Nephron progenitor cell (in vitro differentiated cells): ENCODE measurements at regions not wholly inside any gene's neighbourhood (a gene's known extent, or its start where the extent isn't known, plus 50 kb on each side); places are given as distances from the start of the nearest gene placed in this dataset.

ENCODE experiments used
- DNase-seq: peaks from one replicate; pipeline ENCODE4 v3.0.0; 2021
- H3K27ac Mint-ChIP-seq: 2 replicates; pipeline ENCODE4 v1.8.0; 2021; ENCODE audit warnings: mild to moderate bottlenecking, moderate library complexity, mixed read lengths
- H3K27me3 Mint-ChIP-seq: 2 replicates; pipeline ENCODE4 v1.8.0; 2021; ENCODE audit warnings: mild to moderate bottlenecking, low read depth, mixed read lengths; ENCODE audit not compliant: poor library complexity
- H3K36me3 Mint-ChIP-seq: 2 replicates; pipeline ENCODE4 v1.8.0; 2021; ENCODE audit warnings: low read depth, mixed read lengths
- H3K4me1 Mint-ChIP-seq: 2 replicates; pipeline ENCODE4 v1.8.0; 2021; ENCODE audit warnings: mixed read lengths
- H3K4me3 Mint-ChIP-seq: 2 replicates; pipeline ENCODE4 v1.8.0; 2021; ENCODE audit warnings: mild to moderate bottlenecking, moderate library complexity, mixed read lengths
- H3K9me3 Mint-ChIP-seq: 2 replicates; pipeline ENCODE4 v1.8.0; 2021; ENCODE audit warnings: mild to moderate bottlenecking, moderate library complexity, mixed read lengths
- CTCF ChIP-seq: fragments of 200-600 bp; sonication (generic); IDR thresholded peaks from 2 replicates; pipeline ENCODE4 v1.5.0; 2021; ENCODE audit warnings: antibody characterized with exemption

- H3K4me1 Mint-ChIP-seq, result peaks cover 6% of the 10 kb centered on the region
- no peak for TF ChIP-seq CTCF
- no peak for DNase-seq
- H3K4me3 Mint-ChIP-seq, result no peak overlapping the region
- H3K27me3 Mint-ChIP-seq, result no peaks in the 10 kb centered on the region
- H3K9me3 Mint-ChIP-seq, result peaks cover 8% of the 10 kb centered on the region
- H3K36me3 Mint-ChIP-seq, result peaks cover 4% of the 10 kb centered on the region
- no peak overlapping the region for H3K27ac Mint-ChIP-seq
Observed at GRCh38 chr5:167358868-167359492, 932.5 kb upstream of the WWC1 start.

DNA sequence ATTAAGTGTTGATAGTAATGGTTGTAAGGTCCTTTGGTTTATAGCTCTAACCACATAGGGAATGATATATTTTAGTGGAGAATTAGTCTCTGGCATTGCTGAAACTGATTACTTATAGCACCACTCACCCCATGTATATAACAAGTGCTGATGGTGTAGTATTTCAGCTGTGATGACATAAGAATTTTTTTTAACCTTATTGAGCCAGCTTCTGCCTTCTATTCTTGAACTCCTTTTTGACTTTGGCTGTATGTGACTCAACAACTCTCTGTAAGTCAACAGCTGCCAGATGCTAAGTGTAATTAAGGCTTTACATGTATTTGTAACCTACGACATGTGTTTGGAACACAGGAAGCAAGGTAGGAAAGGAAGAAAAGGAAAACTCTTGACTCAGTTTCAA lies 929.6 kb upstream of the WWC1 start:
- no peak overlapping the region for H3K4me3 Mint-ChIP-seq
- H3K27me3 Mint-ChIP-seq, result no peaks in the 10 kb centered on the region
- H3K36me3 Mint-ChIP-seq, result peaks cover 5% of the 10 kb centered on the region
- H3K27ac Mint-ChIP-seq, result no peak overlapping the region
- peaks cover 22% of the 10 kb centered on the region for H3K9me3 Mint-ChIP-seq
- H3K4me1 Mint-ChIP-seq, result no peaks in the 10 kb centered on the region
- no peak for TF ChIP-seq CTCF
- DNase-seq, result no peak

- no peaks in the 10 kb centered on the region for H3K27me3 Mint-ChIP-seq
- peaks cover 5% of the 10 kb centered on the region for H3K36me3 Mint-ChIP-seq
- H3K4me3 Mint-ChIP-seq, result no peak overlapping the region
- no peak overlapping the region for H3K27ac Mint-ChIP-seq
- no peak for TF ChIP-seq CTCF
- peaks cover 22% of the 10 kb centered on the region for H3K9me3 Mint-ChIP-seq
- DNase-seq, result no peak
- no peaks in the 10 kb centered on the region for H3K4me1 Mint-ChIP-seq
Observed at GRCh38 chr5:167363065-167363464, 928.4 kb upstream of the WWC1 start.

DNA sequence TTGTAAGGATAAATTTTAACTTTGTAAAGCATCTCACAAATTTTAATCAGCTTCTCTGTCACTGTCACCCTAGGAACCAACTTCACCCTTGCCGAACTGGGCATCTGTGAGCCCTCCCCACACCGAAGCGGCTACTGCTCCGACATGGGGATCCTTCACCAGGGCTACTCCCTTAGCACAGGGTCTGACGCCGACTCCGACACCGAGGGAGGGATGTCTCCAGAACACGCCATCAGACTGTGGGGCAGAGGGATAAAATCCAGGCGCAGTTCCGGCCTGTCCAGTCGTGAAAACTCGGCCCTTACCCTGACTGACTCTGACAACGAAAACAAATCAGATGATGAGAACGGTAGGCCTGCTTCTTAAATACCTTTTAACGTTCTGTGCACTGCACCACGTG lies 916.3 kb upstream of the WWC1 start:
- no peaks in the 10 kb centered on the region for H3K36me3 Mint-ChIP-seq
- no peaks in the 10 kb centered on the region for H3K9me3 Mint-ChIP-seq
- H3K4me1 Mint-ChIP-seq, result peaks cover 22% of the 10 kb centered on the region
- DNase-seq, result no peak
- no peak overlapping the region for H3K27ac Mint-ChIP-seq
- no peak overlapping the region for H3K4me3 Mint-ChIP-seq
- H3K27me3 Mint-ChIP-seq, result peaks cover 3% of the 10 kb centered on the region
- no peak for TF ChIP-seq CTCF

GRCh38 chr5:167378894-167379723 lies 912.3 kb upstream of the WWC1 start:
- no peak overlapping the region for H3K4me3 Mint-ChIP-seq
- H3K27me3 Mint-ChIP-seq, result peaks cover 6% of the 10 kb centered on the region
- H3K27ac Mint-ChIP-seq, result peak overlapping the region; percentile 10

More at GRCh38 chr5:167378894-167379723, 912.3 kb upstream of the WWC1 start:
- Mint-ChIP-seq H3K9me3 (no peaks in the 10 kb centered on the region), H3K4me1 (peaks cover 22% of the 10 kb centered on the region), H3K36me3 (no peaks in the 10 kb centered on the region)
- no peak for DNase-seq
- TF ChIP-seq CTCF, result no peak
